Fibroblast of lung (primary cell): ENCODE measurements at regions not wholly inside any gene's neighbourhood (a gene's known extent, or its start where the extent isn't known, plus 50 kb on each side); places are given as distances from the start of the nearest gene placed in this dataset.

Experiments
- CTCF ChIP-seq, 2 donors: IDR thresholded peaks in 1 of 2; conservative IDR thresholded peaks in 1 of 2; 1 replicate in 1 of 2; 2 replicates in 1 of 2; pipeline ENCODE4 v1.5.1; 2011 to 2012; ENCODE audit warnings: low read length in 2 of 2, control low read depth in 1 of 2, inconsistent platforms in 1 of 2, low read depth in 1 of 2, mild to moderate bottlenecking in 1 of 2
- EZH2 ChIP-seq: IDR thresholded peaks from 2 replicates; pipeline ENCODE4 v1.5.1; 2012; ENCODE audit warnings: low read length, control low read depth, mild to moderate bottlenecking; ENCODE audit errors: missing control alignments

GRCh38 chr1:94296018-94296417, 58.6 kb upstream of the ARHGAP29 start:
- no peak for TF ChIP-seq CTCF (conservative IDR thresholded peaks at IDR 0.05 in 1 of 2, IDR thresholded peaks at IDR 0.05 in 1 of 2; ENCODE audit: low read depth in 1 of 2, low read length in 2 of 2)
- no peak for TF ChIP-seq EZH2
